ENCODE measurements at regions not wholly inside any gene's neighbourhood (a gene's known extent, or its start where the extent isn't known, plus 50 kb on each side); places are given as distances from the start of the nearest gene placed in this dataset.
A peak's percentile ranks its signal among the peaks of the same experiment; 100 is the strongest.

DNA sequence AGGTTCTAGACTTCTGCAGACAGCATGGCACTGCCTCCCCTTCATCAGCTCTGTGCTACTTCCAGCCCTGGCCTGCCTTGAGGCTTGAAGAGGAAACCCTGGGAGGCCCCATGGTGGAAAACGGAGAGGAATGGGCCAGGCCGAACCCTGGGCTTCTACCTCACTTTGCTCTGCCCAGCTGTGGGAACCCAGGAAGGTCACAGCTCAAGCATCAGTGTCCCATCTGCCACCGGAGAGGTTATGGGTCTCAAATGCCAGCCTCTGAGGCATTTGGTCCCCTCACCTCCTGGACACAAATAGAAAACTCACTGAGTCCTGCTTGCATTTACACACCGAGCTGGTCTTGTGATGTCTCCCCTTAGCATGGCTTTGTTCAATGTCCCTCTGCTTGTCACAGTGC is 80.1 kb upstream of the ALDH1B1 start:
- DNase-seq, result no peak

DNA sequence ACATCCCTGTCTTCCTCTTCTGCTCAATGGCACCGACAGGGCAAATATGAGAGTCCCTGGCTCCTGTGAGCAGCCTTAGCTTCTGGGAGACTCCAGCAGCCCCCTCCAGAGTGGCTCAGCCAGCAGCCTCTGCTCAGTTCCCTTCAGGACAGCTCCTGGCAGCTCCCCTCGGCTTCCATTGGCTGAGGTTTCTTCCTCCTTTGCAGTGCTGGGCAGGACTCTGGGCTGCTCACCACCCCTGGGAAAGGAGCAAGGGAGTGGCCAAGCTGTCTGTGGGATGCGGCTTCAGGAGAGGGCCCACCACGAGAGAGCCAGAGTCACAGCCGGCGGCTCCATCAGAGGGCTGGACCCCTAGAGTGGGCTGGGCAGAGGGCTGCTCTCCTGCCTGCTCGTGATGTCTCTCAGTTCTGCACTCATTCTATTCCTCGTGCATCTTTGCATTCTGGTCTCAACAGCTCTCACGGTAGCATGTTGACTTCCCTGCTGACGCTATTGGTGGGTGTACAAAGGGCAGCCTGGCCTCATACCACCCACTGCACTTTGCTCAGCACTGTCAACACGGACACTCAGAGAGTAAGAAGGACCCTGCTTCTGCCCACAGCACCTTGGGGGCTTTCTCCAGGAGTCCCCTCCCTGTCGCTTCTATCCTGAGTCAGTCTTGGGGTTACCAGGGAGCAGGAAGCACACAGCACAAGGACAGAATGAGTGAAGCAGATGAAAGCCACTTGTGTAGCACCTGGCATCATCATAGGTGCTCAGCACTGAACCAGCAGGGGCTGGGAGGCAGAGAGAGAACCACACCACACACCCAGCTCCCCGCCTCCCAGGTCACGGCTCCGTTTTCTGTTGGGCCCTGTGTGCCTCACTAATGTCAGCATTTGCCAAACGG is 80.9 kb upstream of the ALDH1B1 start:
- peak; percentile 5 for DNase-seq

DNA sequence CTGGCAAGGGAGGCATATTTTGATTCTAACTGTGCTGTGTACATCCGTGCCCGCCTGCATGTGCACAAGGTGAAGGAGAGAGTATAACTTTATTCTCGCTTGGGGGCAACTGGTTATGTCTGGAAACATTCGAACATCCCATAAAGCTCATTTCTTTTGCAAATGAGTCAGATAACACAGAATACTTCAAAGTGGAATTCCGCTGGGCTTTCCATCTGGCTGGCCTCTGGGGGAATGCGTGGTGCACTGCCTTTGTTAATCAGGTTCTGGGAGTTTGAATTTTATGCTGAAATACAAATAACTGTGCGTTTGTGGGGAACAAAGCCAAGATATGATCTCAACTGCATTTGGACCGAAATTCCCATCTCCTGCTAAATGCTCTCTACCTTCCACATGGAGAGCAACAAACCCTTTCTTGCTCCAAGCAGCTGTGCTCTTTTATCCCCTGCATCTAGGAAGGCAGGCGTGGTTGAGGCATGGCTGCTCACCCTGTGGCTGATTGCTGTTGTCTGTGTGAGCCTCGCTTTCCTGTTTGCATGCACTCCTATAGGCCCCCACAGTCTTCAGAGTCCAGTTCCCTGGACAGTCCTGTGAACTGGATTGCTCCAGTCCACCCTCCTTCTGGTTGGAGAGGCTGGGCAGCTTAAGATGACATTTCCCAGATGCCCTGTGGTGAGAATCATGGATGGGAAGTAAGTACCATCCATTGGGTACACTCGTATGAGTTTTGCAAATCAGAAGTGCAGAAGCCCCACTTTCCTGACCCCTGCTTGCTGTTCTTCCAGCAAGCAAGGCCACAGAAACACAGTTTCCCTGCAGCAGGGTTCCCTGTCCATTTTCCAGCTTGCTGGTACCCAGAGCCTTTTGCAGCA is 82.9 kb upstream of the ALDH1B1 start:
- peak; percentile 72 for DNase-seq

DNA sequence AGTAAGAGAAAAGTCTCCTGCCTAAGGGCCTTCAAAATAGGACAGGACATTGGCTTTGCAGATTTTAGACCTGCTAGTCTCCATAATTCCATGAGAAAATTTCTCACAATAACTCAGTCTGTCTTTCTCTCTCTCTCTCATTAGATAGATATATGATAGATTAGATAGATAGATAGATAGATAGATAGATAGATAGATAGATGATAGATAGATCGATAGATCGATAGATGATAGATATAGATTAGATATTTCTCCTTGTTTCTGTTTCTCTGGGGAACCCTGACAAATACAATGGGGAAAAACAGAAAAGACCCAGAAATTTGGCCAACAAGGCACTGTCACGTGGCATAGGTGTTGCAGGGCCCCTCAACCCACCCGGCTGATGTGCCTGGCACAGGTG is 84.4 kb upstream of the ALDH1B1 start:
- no peak for DNase-seq

DNA sequence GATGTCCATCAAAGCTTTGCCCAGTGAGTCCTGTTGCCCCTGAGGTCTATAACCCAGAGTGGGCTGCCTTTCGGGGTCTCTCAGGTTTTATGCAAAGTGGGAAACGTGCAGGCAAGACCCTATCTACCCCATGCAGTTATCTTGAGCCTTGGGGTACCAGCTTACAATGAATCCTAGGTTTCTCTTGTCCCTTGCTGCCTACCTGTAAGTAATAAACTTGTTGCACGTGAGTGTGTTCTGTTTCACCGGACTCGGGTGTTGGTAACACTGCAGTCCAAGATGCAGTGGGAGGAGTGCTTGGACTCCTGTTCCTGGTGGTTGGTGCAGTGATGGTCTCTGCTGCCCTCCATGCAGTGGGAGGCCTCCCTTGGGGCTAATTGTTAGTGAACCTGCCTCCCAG is 85.6 kb upstream of the ALDH1B1 start:
- no peak for DNase-seq

DNA sequence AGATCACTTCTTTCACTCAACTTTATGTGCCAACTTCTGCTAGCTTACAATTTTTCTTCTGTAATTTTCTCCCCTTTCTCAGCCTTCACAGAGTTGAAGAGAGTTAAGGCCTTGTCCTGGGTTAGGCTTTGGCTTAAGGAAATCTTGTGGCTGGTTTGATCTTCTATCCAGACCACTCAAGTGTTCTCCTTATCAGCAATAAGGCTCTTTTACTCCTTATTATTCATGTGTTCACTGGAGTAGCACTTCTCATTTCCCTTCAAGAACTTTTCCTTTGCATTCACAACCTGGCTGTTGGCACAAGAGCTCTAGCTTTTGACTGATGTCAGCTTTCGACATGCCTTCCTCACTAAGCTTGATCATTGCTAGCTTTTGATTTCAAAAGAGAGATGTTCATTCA is 86.9 kb upstream of the ALDH1B1 start:
- no peak for DNase-seq

DNA sequence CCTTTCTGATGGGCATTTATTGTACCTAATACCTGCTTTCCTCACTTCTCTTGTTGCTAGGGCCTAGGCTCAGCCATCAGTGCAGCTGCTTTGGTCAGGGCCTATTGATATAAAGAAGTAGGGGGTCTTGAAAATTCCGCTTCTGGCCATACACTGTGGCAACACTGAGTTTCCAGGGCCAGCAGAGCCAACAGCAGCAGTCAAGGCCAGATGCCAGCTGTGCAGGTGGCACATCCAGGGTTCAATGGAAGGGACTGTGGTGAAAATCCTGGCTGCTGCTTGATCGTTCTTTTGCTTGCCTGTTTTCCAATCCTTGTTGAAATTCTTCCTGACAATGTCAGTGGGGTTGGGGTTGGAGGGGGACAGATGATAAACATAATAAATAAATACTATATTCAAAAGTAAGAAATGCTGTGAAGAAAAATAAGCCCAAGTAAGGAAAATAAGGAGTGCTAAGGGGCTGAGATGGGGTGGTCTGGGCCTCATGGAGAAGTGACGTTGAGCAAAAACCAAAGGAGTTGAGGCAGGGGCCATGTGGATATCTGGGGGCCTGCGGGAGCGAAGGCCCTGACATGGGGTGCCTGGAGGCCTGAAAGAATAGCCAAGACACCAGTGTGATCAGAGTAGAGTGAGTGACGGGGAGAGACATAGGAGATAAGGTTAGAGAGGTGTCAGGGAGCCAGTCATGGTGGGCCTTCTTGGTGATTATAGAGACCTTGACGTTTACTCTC is 91.0 kb upstream of the ALDH1B1 start:
- DNase-seq, result no peak

DNA sequence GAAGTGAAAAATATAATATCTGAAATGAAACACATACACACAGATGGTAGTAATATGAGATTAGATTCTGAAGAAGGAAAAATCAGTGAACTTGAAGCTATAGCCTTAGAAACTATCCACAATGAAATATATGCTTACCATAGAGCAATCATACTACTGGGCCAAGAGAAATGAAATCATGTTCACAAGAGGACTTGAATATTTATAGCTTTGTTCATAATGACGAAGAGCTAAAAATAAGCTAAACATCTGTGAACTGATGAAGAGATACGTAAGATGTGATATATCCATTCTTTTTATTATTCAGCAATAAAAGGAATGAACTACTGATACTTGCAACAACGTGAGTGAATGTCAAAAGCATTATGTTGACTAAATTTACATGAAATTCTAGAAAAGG is 92.6 kb upstream of the ALDH1B1 start:
- DNase-seq, result no peak

DNA sequence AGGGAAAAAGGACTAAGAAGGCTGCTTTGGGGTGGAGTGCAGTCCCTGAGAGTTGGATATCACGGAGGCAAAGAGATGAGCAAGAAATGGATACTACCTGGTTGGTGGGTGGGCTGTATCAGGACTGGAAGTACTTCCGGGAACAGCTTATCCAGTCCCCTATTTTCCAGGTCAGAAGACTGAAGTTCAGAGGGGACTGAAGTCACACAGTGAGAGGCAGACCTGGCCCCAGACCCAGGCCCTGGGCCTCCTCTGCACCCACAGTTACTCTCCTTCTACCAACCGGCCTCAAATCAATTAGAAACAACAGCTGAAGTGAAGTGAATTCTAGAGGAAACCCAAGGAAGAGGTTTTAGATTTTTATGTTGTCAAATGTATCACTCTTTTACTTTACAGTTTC is 93.6 kb upstream of the ALDH1B1 start:
- DNase-seq, result no peak

DNA sequence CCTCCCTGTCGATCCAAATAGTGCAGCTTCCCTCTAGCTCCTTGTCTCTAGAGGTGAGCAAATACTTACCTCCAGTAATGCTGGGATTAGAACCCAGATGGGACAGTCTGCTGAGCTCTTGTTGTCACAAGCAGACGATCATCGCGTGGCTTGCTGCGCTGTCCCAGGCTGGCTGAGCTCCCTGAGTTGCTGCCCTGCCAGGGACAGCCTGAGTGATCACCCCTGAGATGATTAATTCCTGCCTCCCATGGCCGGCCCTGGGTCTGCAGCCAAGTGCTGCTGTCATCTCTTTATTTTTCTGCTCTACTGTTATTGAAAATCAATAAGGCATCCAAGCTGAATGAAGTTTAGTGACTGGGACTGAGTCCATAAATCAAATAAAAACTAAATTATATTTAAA is 94.0 kb upstream of the ALDH1B1 start:
- no peak for DNase-seq

DNA sequence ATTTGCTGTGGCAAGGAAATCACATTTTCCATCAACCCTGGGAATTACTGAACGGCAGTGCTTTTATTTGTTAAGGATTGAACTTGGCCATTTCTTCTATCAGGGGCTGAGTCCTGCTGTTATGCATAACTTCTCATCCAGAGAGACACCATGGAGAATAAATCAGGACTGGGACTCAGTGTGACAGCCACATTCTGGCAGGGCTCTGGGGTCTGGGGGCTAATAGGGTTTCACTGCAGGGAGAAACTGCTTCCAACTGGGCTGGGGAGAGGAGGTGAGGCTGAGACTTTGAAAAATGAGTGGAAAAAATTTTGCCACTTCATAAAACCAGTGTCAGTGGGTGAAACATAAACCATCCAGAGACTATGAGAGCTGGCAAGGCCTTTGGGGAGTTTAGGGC is 95.7 kb upstream of the ALDH1B1 start:
- DNase-seq, result no peak

DNA sequence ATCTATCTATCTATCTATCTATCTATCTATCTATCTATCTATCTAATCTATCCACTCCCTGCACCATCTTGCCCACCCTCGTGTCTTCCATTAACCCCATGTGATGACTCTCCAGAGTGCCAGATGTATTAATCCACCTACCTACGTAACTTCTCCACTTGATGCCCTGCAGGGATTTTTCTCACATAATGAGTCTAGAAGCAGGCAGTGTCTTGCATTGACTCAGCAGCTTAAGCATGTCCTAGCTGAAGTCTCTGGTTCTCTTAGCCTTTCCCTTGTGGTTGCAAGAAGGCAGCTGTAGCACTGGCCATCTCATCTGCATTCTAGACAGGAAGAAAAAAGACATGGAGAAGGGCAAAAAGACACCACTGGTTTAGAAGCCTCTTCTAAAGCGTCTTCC is 96.7 kb upstream of the ALDH1B1 start:
- DNase-seq, result no peak

DNA sequence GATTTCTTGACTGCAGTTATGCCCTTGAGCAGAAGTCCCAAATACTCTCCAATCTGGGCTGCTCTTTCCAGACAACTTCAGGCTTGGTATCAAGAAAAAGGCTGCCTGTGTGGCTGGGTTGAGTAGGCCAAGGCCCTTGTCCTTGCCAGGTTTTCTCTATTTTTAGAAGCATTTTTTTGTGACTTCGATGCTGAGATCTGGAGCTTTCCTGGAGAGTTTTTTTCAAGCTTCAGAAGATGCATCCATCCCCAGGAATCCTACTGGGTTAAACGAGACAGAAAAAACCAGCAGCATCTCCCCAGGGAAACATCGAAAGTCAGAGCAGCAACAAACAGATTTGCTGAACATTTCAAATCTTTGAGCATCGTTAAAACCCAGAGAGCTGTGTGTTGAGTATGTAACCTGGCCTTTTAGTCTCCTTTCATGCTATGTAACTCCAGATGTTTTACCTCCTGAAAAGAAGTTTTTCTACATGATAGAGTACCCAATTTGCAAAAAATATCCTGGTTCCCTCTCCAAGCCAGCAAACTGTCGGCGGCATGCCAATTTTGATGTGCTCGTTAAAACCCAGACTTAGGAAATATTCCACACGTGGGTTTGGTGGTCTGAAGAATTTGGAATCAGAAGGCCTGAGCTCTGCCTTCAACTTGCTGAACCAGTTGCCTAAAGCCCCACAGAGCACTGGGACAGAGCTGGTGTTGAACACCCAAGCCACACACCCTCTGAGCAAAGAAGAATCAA is 98.1 kb upstream of the ALDH1B1 start:
- DNase-seq, result peak; percentile 21

DNA sequence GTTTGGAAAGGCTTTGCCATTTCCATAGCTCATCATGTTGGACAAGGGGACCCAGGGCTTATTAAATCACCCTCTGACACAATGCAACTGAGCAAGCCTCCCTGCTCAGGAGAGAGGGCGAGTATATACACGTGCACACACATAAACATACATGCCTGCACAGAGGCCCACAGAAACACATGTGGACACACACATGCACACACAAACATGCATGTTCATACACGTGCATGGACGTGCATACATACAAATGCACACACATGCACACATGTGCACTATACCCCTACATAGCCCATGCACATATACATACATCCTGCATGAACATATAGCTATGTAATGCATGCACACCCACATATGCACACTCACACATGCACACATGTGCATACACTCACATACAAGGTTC is 99.5 kb upstream of the ALDH1B1 start:
- no peak for DNase-seq

DNA sequence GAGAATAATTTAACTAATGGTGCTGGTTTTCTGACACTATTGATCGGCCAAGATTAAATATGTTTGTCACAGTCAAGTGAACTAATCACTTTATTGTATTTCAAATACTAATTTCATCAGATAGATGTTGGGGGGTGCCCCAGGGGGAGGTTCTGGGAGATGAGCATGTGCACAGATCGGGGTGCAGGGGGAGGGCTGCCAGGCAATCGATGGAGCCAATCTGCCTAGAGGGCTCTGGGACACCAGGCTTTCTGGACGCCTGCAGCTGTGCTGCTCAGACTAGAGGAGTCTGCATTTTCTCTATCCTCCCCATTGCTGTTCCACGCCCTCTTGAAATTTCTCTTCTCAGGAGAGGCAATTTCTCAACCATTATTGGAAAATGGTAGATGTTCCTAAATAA is 100.0 kb upstream of the ALDH1B1 start:
- no peak for DNase-seq

DNA sequence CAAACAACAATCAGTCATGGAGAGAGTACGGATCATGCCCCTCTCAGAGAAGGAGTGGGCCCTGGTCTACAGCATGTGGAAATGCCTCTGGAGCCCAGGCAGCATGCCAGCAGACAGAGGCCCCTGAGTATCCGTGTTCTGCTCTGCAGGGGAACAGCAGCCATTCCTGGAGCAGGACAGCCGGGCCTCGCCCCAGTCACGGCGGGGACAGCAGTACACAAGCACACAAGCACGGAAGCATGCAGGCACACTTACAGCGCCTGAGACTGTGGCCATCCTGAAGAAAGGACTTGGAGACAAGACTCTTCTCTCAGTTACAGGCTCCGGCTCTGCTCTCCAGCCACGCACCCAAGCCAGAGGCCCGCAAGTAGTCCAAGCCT is 102.6 kb upstream of the ALDH1B1 start:
- no peak for DNase-seq

DNA sequence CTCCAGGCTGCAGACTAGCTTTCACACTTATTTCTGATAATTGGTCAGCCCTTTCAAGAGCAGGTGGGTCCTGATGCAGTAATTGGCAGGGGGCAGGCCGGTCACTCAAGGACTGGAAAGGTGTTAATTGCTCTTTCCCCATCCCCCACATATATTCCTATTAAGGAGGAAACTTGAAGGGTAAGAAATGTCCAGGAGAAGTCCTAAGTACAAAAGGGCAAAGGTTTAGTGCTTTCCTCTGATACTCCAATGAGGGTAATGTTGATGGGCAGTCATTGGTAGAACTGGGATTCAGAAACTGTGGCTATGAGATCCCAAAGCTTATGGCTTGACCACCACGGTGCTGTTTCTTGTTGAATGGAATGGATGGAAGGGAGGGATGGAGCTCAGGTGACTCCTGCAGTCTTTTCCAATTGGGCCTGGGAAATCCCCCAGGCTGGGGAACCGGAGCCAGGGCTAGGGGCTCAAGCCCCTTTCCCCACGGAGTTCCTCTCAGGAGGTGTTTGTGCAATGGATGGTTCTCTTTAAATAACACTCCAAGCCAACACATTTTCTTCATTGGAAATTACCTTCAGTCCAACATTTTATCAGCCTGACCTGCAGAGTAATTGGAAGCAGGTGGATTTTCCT is 103.2 kb upstream of the ALDH1B1 start:
- DNase-seq, result no peak

DNA sequence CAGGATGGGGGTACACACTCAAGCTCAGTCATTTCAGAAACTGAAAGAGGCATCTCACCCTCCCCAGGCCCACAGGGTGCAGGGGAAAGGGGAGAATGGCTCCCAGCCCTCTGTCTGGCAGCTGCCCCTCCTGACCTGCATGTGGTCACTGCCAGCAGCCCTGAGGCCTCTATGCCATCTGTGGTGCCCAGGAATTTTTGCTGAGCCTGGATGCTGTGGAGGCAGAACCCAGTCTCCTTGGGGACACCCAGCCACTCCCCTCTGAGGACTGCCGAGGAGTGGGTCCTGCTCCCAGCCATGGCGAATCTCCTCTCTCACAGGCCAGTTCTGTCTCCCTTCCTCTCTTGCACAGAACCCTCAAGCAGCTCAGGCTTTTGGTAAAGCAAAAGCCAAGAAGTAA is 104.0 kb upstream of the ALDH1B1 start:
- DNase-seq, result no peak

DNA sequence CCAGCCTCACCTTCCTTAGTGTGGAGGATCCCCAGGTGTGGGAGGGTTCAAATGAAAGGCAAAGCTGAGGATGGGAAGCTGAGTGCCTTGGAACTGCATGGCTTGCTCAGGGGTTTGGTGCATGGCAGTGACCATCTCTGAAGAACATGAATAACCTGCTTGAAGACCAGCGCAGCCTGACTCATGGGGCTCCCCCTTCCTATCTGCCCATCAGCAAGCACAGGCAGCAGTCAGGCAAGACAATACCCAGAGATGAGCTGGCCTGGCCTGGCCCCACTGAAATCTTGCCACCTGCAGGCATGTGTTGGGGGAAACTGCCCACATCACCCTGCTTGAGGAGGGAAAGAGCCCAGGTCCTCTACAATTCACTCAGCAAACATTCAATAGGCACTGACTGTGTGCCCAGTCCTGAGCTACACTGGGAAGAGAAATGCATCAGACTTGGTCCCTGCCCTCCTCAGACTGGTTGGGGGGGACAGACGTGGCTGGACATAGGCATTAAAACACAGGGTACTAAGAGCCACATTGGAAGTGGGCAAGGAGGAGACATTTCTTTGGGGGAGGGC is 105.0 kb upstream of the ALDH1B1 start:
- DNase-seq, result no peak

DNA sequence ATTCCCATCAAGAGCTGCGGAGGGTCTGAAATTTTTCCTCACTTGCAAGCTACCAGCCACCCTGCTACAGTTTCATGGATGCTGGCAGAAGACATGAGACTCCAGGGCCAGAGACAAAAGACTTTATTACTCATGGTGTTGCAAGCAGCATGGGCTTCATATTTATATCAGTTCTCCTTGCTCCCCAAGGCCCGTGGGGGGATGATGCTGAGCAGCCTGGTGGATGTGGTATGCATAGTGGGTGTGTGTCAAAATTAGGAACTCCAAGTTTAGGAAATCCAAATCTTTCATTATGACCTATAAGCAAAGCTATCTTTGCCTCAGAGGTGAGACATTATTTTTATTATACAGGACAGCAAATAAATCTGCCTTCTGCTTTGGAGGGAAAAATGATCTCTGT is 105.7 kb upstream of the ALDH1B1 start:
- DNase-seq, result no peak

DNA sequence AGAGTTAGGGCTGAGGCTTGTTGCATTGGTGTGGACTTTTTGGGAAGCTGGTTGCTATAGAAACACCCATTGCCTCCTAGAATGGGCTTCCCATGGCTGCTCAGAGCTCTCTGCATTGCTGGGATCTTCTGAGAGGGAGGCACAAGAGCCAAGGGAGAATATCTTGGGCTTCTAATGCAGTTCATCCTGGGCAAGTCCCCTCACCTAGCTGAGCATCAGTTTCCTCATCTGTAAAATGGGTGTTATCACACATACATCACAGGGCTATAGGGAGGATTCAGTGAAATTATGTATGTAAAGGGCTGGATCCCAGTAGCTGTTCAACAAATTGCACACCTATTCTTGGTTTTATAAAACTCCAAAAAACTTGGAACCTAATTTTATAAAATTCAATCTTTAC is 106.1 kb upstream of the ALDH1B1 start:
- DNase-seq, result no peak

DNA sequence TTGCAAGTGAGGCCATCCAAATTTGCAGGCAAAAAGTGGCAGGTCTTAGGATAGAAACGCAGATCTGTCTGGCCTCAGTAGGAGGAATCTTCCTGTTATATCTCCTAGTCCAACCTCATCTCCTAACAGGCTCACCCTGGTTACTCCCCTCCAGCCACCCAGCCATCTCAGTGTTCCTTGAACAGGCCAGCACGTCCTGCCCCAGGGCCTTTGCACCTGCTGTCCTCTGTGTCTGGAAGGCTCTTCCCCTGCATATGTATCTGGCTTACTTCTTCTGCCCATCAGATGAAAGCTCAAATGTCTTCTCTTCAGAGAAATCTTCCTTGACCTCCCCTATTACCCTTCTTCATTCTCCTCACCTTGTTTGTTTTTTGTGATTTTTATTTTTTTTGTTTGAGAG is 107.3 kb upstream of the ALDH1B1 start:
- DNase-seq, result no peak

Data from fibroblast of skin of right quadriceps (primary cell).